ENCODE measurements at regions not wholly inside any gene's neighbourhood (a gene's known extent, or its start where the extent isn't known, plus 50 kb on each side); places are given as distances from the start of the nearest gene placed in this dataset.

DNA sequence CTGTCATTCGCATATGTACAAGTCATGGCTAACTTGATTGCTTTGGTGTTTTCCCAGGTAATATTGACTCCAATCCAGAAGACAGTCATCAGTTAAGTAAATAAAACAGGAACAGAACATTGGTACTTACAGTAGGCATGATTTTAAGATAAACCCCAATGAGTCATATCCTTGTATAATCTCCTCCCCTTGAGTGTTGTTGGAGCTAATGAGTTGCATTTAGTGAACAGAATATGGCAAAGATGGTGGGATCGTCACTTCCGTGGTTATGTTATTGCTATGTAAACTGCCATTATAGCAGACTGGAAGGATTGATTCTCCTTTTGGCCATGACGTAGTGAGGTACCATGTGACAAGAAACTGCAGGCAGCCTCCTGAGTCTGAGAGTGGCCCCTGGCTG is 102.2 kb downstream of the TMX1 start:
- no peak overlapping the region for H3K4me3 ChIP-seq (ENCODE audit: insufficient read length, low read depth)
- no peaks in the 10 kb centered on the region for H3K36me3 ChIP-seq (ENCODE audit: insufficient read depth, insufficient read length, low read length)
- TF ChIP-seq YY1 (IDR thresholded peaks at IDR 0.05; ENCODE audit: insufficient read depth, insufficient read length), result no peak
- no peaks in the 10 kb centered on the region for H3K27me3 ChIP-seq (ENCODE audit: insufficient read depth, insufficient read length)
- no peak for DNase-seq (ENCODE audit: low read depth, low spot score)
- H3K9ac ChIP-seq (ENCODE audit: insufficient read length, low read depth), result no peak overlapping the region
- no peaks in the 10 kb centered on the region for H3K4me1 ChIP-seq (ENCODE audit: insufficient read depth, insufficient read length)
- H3K9me3 ChIP-seq (ENCODE audit: insufficient read depth, low read length), result peaks cover 7% of the 10 kb centered on the region; the same call in 1 of the 2 replicates

GRCh38 chr14:51351997-51352396 is 112.0 kb downstream of the TMX1 start:
- TF ChIP-seq YY1 (IDR thresholded peaks at IDR 0.05; ENCODE audit: insufficient read depth, insufficient read length) (no peak), SUZ12 (IDR thresholded peaks at IDR 0.05; ENCODE audit: extremely low read depth, insufficient read depth, insufficient read length) (no peak), ZNF274 (IDR thresholded peaks at IDR 0.05; ENCODE audit: low read depth, low read length) (no peak)
- Histone ChIP-seq H3K9ac (ENCODE audit: insufficient read length, low read depth) (no peak overlapping the region), H3K4me1 (ENCODE audit: insufficient read depth, insufficient read length) (no peaks in the 10 kb centered on the region), H3K27me3 (ENCODE audit: insufficient read depth, insufficient read length) (no peaks in the 10 kb centered on the region), H3K36me3 (ENCODE audit: insufficient read depth, insufficient read length, low read length) (no peaks in the 10 kb centered on the region), H3K4me3 (ENCODE audit: insufficient read length, low read depth) (no peak overlapping the region), H3K9me3 (ENCODE audit: insufficient read depth, low read length) (peaks cover 4% of the 10 kb centered on the region; the same call in 1 of the 2 replicates)
- DNase-seq (ENCODE audit: low read depth, low spot score), result no peak

GRCh38 chr14:51353901-51354300 is 113.9 kb downstream of the TMX1 start:
- no peak for DNase-seq (ENCODE audit: low read depth, low spot score)
- no peaks in the 10 kb centered on the region for H3K27me3 ChIP-seq (ENCODE audit: insufficient read depth, insufficient read length)
- no peaks in the 10 kb centered on the region for H3K36me3 ChIP-seq (ENCODE audit: insufficient read depth, insufficient read length, low read length)
- H3K9me3 ChIP-seq (ENCODE audit: insufficient read depth, low read length), result no peaks in the 10 kb centered on the region
- TF ChIP-seq SUZ12 (IDR thresholded peaks at IDR 0.05; ENCODE audit: extremely low read depth, insufficient read depth, insufficient read length) (no peak), ZNF274 (IDR thresholded peaks at IDR 0.05; ENCODE audit: low read depth, low read length) (no peak), YY1 (IDR thresholded peaks at IDR 0.05; ENCODE audit: insufficient read depth, insufficient read length) (no peak)
- H3K9ac ChIP-seq (ENCODE audit: insufficient read length, low read depth), result no peak overlapping the region
- H3K4me3 ChIP-seq (ENCODE audit: insufficient read length, low read depth), result no peak overlapping the region
- no peaks in the 10 kb centered on the region for H3K4me1 ChIP-seq (ENCODE audit: insufficient read depth, insufficient read length)

DNA sequence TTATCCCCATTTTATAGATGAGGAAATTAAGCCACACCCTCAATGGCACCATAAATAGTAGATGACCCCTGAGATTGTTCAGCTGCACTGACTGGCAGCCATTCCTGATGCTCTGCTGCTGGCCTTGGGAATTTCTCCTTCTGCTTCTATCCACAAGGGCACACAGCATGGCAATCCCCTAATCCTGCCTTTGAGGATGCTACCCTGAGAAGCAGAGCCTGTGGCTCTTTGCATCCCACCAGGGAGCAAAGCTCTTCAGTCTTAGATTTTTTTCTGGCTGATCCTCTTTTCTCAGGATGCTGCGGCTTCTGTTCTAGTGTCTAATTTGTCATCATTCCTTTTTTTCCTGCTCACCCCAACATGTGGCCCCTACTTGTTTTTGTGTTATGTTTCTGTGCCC is 114.8 kb downstream of the TMX1 start:
- no peak overlapping the region for H3K9ac ChIP-seq (ENCODE audit: insufficient read length, low read depth)
- no peaks in the 10 kb centered on the region for H3K27me3 ChIP-seq (ENCODE audit: insufficient read depth, insufficient read length)
- TF ChIP-seq YY1 (IDR thresholded peaks at IDR 0.05; ENCODE audit: insufficient read depth, insufficient read length), result no peak
- TF ChIP-seq ZNF274 (IDR thresholded peaks at IDR 0.05; ENCODE audit: low read depth, low read length), result no peak
- no peak for TF ChIP-seq SUZ12 (IDR thresholded peaks at IDR 0.05; ENCODE audit: extremely low read depth, insufficient read depth, insufficient read length)
- no peaks in the 10 kb centered on the region for H3K4me1 ChIP-seq (ENCODE audit: insufficient read depth, insufficient read length)
- H3K4me3 ChIP-seq (ENCODE audit: insufficient read length, low read depth), result no peak overlapping the region
- no peak for DNase-seq (ENCODE audit: low read depth, low spot score)
- H3K9me3 ChIP-seq (ENCODE audit: insufficient read depth, low read length), result no peaks in the 10 kb centered on the region
- no peaks in the 10 kb centered on the region for H3K36me3 ChIP-seq (ENCODE audit: insufficient read depth, insufficient read length, low read length)

DNA sequence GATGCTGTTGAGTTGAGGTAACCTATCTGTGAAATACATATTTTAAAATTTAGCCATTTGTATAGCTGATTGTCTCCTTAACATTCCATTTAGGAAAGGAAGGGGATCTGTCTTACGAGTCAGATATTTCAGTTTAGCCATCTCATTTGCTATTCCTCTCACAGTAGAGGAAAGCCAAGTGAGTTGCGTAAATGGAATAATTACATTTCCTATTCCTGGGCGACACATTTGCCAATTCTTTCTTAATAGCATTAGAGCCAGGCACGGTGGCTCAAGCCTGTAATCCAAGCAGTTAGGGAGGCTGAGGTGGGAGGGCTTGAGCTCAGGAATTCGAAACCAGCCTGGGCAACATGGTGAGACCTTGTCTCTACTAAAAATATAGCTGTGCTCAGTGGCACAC is 116.3 kb downstream of the TMX1 start:
- Histone ChIP-seq H3K27me3 (ENCODE audit: insufficient read depth, insufficient read length) (no peaks in the 10 kb centered on the region), H3K9ac (ENCODE audit: insufficient read length, low read depth) (no peak overlapping the region), H3K4me3 (ENCODE audit: insufficient read length, low read depth) (no peak overlapping the region), H3K4me1 (ENCODE audit: insufficient read depth, insufficient read length) (no peaks in the 10 kb centered on the region), H3K9me3 (ENCODE audit: insufficient read depth, low read length) (no peaks in the 10 kb centered on the region), H3K36me3 (ENCODE audit: insufficient read depth, insufficient read length, low read length) (no peaks in the 10 kb centered on the region)
- TF ChIP-seq YY1 (IDR thresholded peaks at IDR 0.05; ENCODE audit: insufficient read depth, insufficient read length), result no peak
- no peak for TF ChIP-seq ZNF274 (IDR thresholded peaks at IDR 0.05; ENCODE audit: low read depth, low read length)
- no peak for TF ChIP-seq SUZ12 (IDR thresholded peaks at IDR 0.05; ENCODE audit: extremely low read depth, insufficient read depth, insufficient read length)
- DNase-seq (ENCODE audit: low read depth, low spot score), result no peak

GRCh38 chr14:51357250-51357649 is 117.2 kb downstream of the TMX1 start:
- no peaks in the 10 kb centered on the region for H3K4me1 ChIP-seq (ENCODE audit: insufficient read depth, insufficient read length)
- H3K4me3 ChIP-seq (ENCODE audit: insufficient read length, low read depth), result no peak overlapping the region
- H3K9me3 ChIP-seq (ENCODE audit: insufficient read depth, low read length), result no peaks in the 10 kb centered on the region
- no peak for DNase-seq (ENCODE audit: low read depth, low spot score)
- TF ChIP-seq SUZ12 (IDR thresholded peaks at IDR 0.05; ENCODE audit: extremely low read depth, insufficient read depth, insufficient read length) (no peak), YY1 (IDR thresholded peaks at IDR 0.05; ENCODE audit: insufficient read depth, insufficient read length) (no peak), ZNF274 (IDR thresholded peaks at IDR 0.05; ENCODE audit: low read depth, low read length) (no peak)
- H3K9ac ChIP-seq (ENCODE audit: insufficient read length, low read depth), result no peak overlapping the region
- no peaks in the 10 kb centered on the region for H3K36me3 ChIP-seq (ENCODE audit: insufficient read depth, insufficient read length, low read length)
- H3K27me3 ChIP-seq (ENCODE audit: insufficient read depth, insufficient read length), result no peaks in the 10 kb centered on the region

GRCh38 chr14:51360592-51360991 is 120.5 kb downstream of the TMX1 start:
- H3K36me3 ChIP-seq (ENCODE audit: insufficient read depth, insufficient read length, low read length), result no peaks in the 10 kb centered on the region
- H3K27me3 ChIP-seq (ENCODE audit: insufficient read depth, insufficient read length), result no peaks in the 10 kb centered on the region
- H3K9me3 ChIP-seq (ENCODE audit: insufficient read depth, low read length), result no peaks in the 10 kb centered on the region
- H3K4me1 ChIP-seq (ENCODE audit: insufficient read depth, insufficient read length), result no peaks in the 10 kb centered on the region
- H3K4me3 ChIP-seq (ENCODE audit: insufficient read length, low read depth), result no peak overlapping the region
- TF ChIP-seq YY1 (IDR thresholded peaks at IDR 0.05; ENCODE audit: insufficient read depth, insufficient read length), result no peak
- no peak for TF ChIP-seq SUZ12 (IDR thresholded peaks at IDR 0.05; ENCODE audit: extremely low read depth, insufficient read depth, insufficient read length)
- TF ChIP-seq ZNF274 (IDR thresholded peaks at IDR 0.05; ENCODE audit: low read depth, low read length), result no peak
- no peak for DNase-seq (ENCODE audit: low read depth, low spot score)
- no peak overlapping the region for H3K9ac ChIP-seq (ENCODE audit: insufficient read length, low read depth)
